ENCODE measurements at regions not wholly inside any gene's neighbourhood (a gene's known extent, or its start where the extent isn't known, plus 50 kb on each side); places are given as distances from the start of the nearest gene placed in this dataset.

DNA sequence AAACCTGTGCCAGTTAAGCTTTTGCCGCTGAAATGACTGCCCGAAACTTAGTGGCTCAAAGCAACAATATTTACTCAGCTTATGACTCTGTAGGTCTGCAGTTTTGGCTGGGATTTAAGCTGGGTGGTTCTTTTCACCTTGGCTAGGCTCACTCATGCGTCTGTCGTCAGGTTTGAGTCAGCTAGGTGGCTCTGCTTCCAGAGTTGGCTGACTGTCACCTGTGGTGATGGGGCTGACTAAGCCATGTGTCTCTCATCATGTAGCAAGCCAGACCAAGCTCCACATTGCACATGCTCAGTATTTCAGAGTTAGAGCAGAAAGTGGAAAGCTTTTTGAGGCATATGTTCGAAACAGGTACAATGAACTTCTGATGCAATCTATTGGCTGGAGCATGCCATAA, 354.8 kb downstream of the MEIS1 start:
- TF ChIP-seq EZH2 (IDR thresholded peaks at IDR 0.05; ENCODE audit: borderline replicate concordance, low read depth, low read length, severe bottlenecking) (no peak), CTCF (IDR thresholded peaks at IDR 0.05; ENCODE audit: extremely low read depth in 1 of 2, insufficient read depth in 1 of 2, low read depth in 1 of 2, low read length in 2 of 2) (no peak), POLR2A (IDR thresholded peaks at IDR 0.05; ENCODE audit: low read depth, low read length) (no peak), MAX (IDR thresholded peaks at IDR 0.05; ENCODE audit: insufficient read depth, insufficient read length) (no peak), POLR2AphosphoS5 (IDR thresholded peaks at IDR 0.05; ENCODE audit: insufficient read depth, low read depth, low read length) (no peak), JUN (IDR thresholded peaks at IDR 0.05; ENCODE audit: borderline replicate concordance, insufficient read depth, insufficient read length, low read depth) (no peak), MYC (IDR thresholded peaks at IDR 0.05; ENCODE audit: low read depth, low read length) (no peak), FOS (IDR thresholded peaks at IDR 0.05; ENCODE audit: borderline replicate concordance, insufficient read depth, low read length) (no peak)

All from endothelial cell of umbilical vein (primary cell).